Nephron progenitor cell (in vitro differentiated cells): ENCODE measurements at regions not wholly inside any gene's neighbourhood (a gene's known extent, or its start where the extent isn't known, plus 50 kb on each side); places are given as distances from the start of the nearest gene placed in this dataset.

ENCODE experiments used
- DNase-seq: peaks from one replicate; pipeline ENCODE4 v3.0.0; 2021
- H3K27ac Mint-ChIP-seq: 2 replicates; pipeline ENCODE4 v1.8.0; 2021; ENCODE audit warnings: mild to moderate bottlenecking, moderate library complexity, mixed read lengths
- H3K27me3 Mint-ChIP-seq: 2 replicates; pipeline ENCODE4 v1.8.0; 2021; ENCODE audit warnings: mild to moderate bottlenecking, low read depth, mixed read lengths; ENCODE audit not compliant: poor library complexity
- H3K36me3 Mint-ChIP-seq: 2 replicates; pipeline ENCODE4 v1.8.0; 2021; ENCODE audit warnings: low read depth, mixed read lengths
- H3K4me1 Mint-ChIP-seq: 2 replicates; pipeline ENCODE4 v1.8.0; 2021; ENCODE audit warnings: mixed read lengths
- H3K4me3 Mint-ChIP-seq: 2 replicates; pipeline ENCODE4 v1.8.0; 2021; ENCODE audit warnings: mild to moderate bottlenecking, moderate library complexity, mixed read lengths
- H3K9me3 Mint-ChIP-seq: 2 replicates; pipeline ENCODE4 v1.8.0; 2021; ENCODE audit warnings: mild to moderate bottlenecking, moderate library complexity, mixed read lengths
- CTCF ChIP-seq: fragments of 200-600 bp; sonication (generic); IDR thresholded peaks from 2 replicates; pipeline ENCODE4 v1.5.0; 2021; ENCODE audit warnings: antibody characterized with exemption

- Mint-ChIP-seq H3K27me3 (no peaks in the 10 kb centered on the region), H3K4me3 (no peak overlapping the region), H3K4me1 (no peaks in the 10 kb centered on the region), H3K27ac (no peak overlapping the region), H3K9me3 (no peaks in the 10 kb centered on the region), H3K36me3 (no peaks in the 10 kb centered on the region)
- no peak for TF ChIP-seq CTCF
- DNase-seq: no peak
These were observed 283.4 kb upstream of the PTGER4 start for GRCh38 chr5:40396317-40396716.

GRCh38 chr5:40395251-40395650 lies 284.5 kb upstream of the PTGER4 start:
- no peak for TF ChIP-seq CTCF
- no peak for DNase-seq
- Mint-ChIP-seq H3K27me3 (no peaks in the 10 kb centered on the region), H3K4me3 (no peak overlapping the region), H3K27ac (no peak overlapping the region), H3K4me1 (no peaks in the 10 kb centered on the region), H3K36me3 (no peaks in the 10 kb centered on the region), H3K9me3 (no peaks in the 10 kb centered on the region)

GRCh38 chr5:40394698-40395097 lies 285.0 kb upstream of the PTGER4 start:
- H3K4me3 Mint-ChIP-seq: no peak overlapping the region
- no peak overlapping the region for H3K27ac Mint-ChIP-seq
- H3K27me3 Mint-ChIP-seq: no peaks in the 10 kb centered on the region
- TF ChIP-seq CTCF: no peak
- H3K36me3 Mint-ChIP-seq: no peaks in the 10 kb centered on the region
- DNase-seq: no peak
- no peaks in the 10 kb centered on the region for H3K4me1 Mint-ChIP-seq
- no peaks in the 10 kb centered on the region for H3K9me3 Mint-ChIP-seq

- no peaks in the 10 kb centered on the region for H3K9me3 Mint-ChIP-seq
- H3K27ac Mint-ChIP-seq: no peak overlapping the region
- no peaks in the 10 kb centered on the region for H3K27me3 Mint-ChIP-seq
- H3K4me3 Mint-ChIP-seq: no peak overlapping the region
- no peaks in the 10 kb centered on the region for H3K36me3 Mint-ChIP-seq
- H3K4me1 Mint-ChIP-seq: no peaks in the 10 kb centered on the region
- TF ChIP-seq CTCF: no peak
- no peak for DNase-seq
These were observed 288.1 kb upstream of the PTGER4 start for GRCh38 chr5:40391642-40392041.

- Mint-ChIP-seq H3K36me3 (no peaks in the 10 kb centered on the region), H3K27me3 (no peaks in the 10 kb centered on the region), H3K4me3 (no peak overlapping the region), H3K9me3 (no peaks in the 10 kb centered on the region), H3K4me1 (no peaks in the 10 kb centered on the region), H3K27ac (no peak overlapping the region)
- no peak for DNase-seq
- no peak for TF ChIP-seq CTCF
These were observed 289.2 kb upstream of the PTGER4 start for GRCh38 chr5:40390281-40391149.

- no peaks in the 10 kb centered on the region for H3K9me3 Mint-ChIP-seq
- no peak for DNase-seq
- TF ChIP-seq CTCF: no peak
- H3K27me3 Mint-ChIP-seq: no peaks in the 10 kb centered on the region
- H3K27ac Mint-ChIP-seq: no peak overlapping the region
- no peak overlapping the region for H3K4me3 Mint-ChIP-seq
- H3K36me3 Mint-ChIP-seq: no peaks in the 10 kb centered on the region
- H3K4me1 Mint-ChIP-seq: no peaks in the 10 kb centered on the region
These were observed 290.1 kb upstream of the PTGER4 start for GRCh38 chr5:40389591-40389990.
